GM12878 (cell line): ENCODE measurements at regions not wholly inside any gene's neighbourhood (a gene's known extent, or its start where the extent isn't known, plus 50 kb on each side); places are given as distances from the start of the nearest gene placed in this dataset.

ENCODE experiments used
- CHD1 ChIP-seq: IDR thresholded peaks from 2 replicates; pipeline ENCODE4 v1.6.1; 2012; ENCODE audit warnings: low read depth, low read length, improper control_type of control experiment
- CTCF ChIP-seq, 3 experiments: IDR thresholded peaks in 2 of 3; conservative IDR thresholded peaks in 1 of 3; 2 replicates each; pipeline ENCODE4 v1.5.1; 2011; ENCODE audit warnings: low read depth in 3 of 3, low read length in 3 of 3, mild to moderate bottlenecking in 3 of 3, control low read depth in 2 of 3, moderate library complexity in 2 of 3, inconsistent platforms in 1 of 3, mixed read lengths in 1 of 3; ENCODE audit not compliant: control insufficient read depth in 2 of 3, insufficient read depth in 1 of 3; ENCODE audit errors: extremely low read depth in 1 of 3
- EZH2 ChIP-seq: IDR thresholded peaks from 2 replicates; pipeline ENCODE4 v1.6.1; 2012; ENCODE audit warnings: low read depth, mild to moderate bottlenecking, control low read depth, inconsistent platforms, low read length, borderline replicate concordance; ENCODE audit not compliant: control insufficient read depth
- FOS ChIP-seq: IDR thresholded peaks from 3 replicates; pipeline ENCODE4 v1.6.1; 2011; ENCODE audit warnings: borderline replicate concordance; ENCODE audit not compliant: insufficient read length; ENCODE audit errors: extremely low read depth
- MEF2A ChIP-seq: IDR thresholded peaks from 2 replicates; pipeline ENCODE4 v1.6.1; 2011; ENCODE audit warnings: low read depth, mild to moderate bottlenecking, low read length, moderate library complexity; ENCODE audit not compliant: insufficient read depth
- MXI1 ChIP-seq: fragments of 150-350 bp; IDR thresholded peaks from 2 replicates; pipeline ENCODE4 v1.6.1; 2011; ENCODE audit warnings: low read depth, mild to moderate bottlenecking, inconsistent platforms, low read length, improper control_type of control experiment
- SMC3 ChIP-seq: IDR thresholded peaks from 2 replicates; pipeline ENCODE4 v1.6.1; 2011; ENCODE audit warnings: low read length, improper control_type of control experiment, borderline replicate concordance

DNA sequence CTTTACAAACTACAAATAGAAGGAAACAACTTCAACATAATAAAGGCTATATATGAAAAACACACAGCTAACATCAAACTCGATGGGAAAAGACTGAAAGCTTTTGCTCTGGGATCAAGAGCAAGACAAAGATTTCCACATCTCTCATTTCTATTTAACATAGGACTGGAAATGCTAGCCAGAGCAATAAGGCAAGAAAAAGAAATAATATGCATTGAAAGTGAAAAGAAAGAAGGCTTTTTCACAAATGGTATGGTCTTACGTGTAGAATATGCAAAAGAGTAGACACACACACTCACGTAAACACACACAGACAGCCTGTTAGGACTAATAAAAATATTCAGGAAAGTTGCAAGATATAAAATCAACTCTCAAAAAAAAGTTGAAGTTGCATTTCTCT, 660.5 kb upstream of the PCDH10 start:
- TF ChIP-seq SMC3 (no peak), EZH2 (no peak), FOS (no peak), CTCF (IDR thresholded peaks at IDR 0.05 in 2 of 3, conservative IDR thresholded peaks at IDR 0.05 in 1 of 3; ENCODE audit: control insufficient read depth in 2 of 3, extremely low read depth in 1 of 3, insufficient read depth in 1 of 3, low read depth in 3 of 3, low read length in 3 of 3) (no peak), MXI1 (no peak), MEF2A (no peak), CHD1 (no peak)
